ENCODE measurements at regions not wholly inside any gene's neighbourhood (a gene's known extent, or its start where the extent isn't known, plus 50 kb on each side); places are given as distances from the start of the nearest gene placed in this dataset.
A peak's percentile ranks its signal among the peaks of the same experiment; 100 is the strongest.

GRCh38 chr11:128214263-128214662, 373.1 kb downstream of the ETS1 start:
- DNase-seq: no peak

DNA sequence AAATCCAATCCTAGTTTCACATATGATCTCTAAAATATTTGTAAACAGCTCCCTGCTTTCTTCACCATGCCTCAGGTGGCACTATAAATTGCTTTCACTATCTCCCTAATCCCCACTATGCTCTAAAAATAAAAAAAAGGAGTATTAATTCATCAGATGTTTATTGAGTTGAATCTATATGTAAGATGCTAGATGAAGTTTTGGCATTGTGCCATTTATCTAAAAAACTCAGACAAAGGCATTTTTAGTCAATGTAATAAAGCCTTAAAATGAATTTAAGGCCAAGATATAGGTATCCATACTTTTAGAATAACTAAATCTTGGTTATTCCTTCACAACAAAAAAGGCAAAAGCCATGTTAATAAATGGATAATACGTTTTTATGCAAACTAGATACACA, 373.9 kb downstream of the ETS1 start:
- DNase-seq: no peak

GRCh38 chr11:128212324-128212723, 375.0 kb downstream of the ETS1 start:
- no peak for DNase-seq

DNA sequence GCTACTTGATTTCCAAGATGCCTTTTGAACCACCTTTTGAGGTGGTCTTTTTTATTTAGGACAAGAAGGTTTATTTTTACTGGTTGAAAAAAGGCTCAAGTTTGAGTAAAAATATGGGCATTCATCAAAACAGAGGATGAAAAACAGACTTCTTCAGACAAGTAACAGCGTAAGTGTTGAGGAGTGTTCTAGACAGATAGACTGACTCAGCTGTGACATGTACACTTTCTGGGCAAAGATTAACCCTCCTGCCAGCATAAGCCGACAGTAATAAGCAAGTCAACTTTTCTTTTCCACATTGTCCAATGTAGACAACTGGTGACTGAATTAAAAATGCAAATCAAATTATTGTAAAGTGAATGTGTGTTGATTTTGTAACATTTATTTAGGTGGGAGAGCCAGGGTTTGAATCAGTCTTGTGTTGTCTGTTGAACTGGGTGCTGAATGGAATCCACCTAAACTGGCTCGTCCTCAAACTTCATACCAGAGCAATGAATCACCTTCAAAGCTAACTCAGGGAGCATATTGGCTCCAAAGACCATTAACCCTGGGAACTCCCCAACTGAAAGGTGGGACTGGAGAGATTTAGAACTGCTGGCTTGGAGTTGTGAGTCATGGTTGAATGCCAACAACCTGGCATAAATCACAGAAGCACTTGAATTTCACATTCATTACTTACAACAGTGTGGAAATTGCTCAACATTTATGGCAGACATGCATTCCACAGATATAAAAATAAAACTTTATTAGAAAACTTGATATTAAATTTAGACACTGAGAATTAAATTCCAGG, 377.0 kb downstream of the ETS1 start:
- peak in 1 of 2 donors; percentile 20 for DNase-seq

DNA sequence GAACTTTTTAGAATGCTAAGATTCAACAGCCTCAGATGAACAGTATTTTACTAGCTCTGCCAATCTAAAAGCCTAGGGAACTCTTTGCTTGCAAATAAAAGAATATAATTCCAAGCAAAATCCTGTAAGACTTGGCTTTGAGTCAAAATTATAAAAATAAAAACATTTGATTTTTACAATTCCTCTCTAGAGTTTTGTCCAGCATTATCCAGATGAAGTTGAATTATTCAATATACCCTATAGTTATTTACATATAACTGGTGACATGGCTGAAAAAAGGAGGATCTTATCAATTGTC, 378.3 kb downstream of the ETS1 start:
- DNase-seq: no peak

- DNase-seq: no peak
Measured at GRCh38 chr11:128208329-128209137, 378.8 kb downstream of the ETS1 start.

- no peak for DNase-seq
Measured at GRCh38 chr11:128207861-128208321, 379.5 kb downstream of the ETS1 start.

- no peak for DNase-seq
Measured at GRCh38 chr11:128206461-128206860, 380.9 kb downstream of the ETS1 start.

DNA sequence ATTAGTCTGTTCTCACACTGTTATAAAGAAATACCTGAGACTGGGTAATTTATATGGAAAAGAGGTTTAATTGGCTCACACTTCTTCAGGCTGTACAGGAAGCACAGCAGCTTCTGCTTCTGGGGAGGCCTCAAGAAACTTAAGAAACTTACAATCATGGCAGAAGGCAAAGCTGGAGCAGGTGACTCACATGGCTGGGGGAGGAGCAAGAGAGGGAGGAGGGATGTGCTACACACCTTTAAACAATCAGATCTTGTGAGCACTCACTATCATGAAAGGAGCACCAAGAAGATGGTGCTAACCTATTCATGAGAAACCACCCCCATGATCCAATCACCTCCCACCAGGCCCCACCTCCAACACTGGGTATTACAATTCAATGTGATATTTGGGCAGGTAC, 381.6 kb downstream of the ETS1 start:
- no peak for DNase-seq

DNA sequence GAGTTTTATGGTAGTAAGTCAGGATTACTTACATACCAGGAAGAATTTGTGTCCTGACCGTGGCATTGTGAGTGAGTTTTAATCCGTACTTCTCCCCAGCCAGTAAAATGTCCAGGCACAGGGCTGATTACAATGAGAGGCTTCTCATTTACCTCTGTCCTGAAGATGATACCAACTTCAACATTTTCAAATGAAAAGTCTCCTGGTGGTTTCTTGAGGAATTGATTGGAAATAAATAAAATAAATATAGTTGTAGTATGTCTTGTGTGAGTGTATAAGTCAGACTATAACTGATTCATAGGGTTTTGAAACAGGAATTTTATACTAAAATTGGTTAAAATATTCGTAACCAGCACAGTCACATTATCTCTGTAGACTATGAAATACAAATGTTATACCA, 382.5 kb downstream of the ETS1 start:
- no peak for DNase-seq

- DNase-seq: no peak
Measured at GRCh38 chr11:128201801-128202200, 385.6 kb downstream of the ETS1 start.

DNA sequence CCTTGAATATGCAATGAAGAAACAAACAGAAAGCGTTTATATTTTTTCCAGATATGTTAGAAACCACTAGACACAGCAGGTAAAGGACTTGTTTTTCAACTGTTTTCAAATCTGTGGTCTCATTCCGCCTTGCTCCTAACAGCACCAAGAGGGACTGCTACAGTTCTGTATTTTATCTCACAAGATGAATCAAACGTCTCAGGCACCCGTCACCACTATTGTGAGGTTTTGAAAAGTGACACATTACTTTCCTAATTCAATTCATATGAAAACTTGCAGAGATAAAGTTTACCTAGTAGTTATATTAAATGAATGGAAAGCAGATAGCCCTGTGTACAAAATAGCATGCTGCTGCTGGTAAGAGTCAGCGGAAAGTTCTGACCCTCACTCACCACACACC, 386.3 kb downstream of the ETS1 start:
- no peak for DNase-seq

GRCh38 chr11:128200467-128200866, 386.9 kb downstream of the ETS1 start:
- no peak for DNase-seq

DNA sequence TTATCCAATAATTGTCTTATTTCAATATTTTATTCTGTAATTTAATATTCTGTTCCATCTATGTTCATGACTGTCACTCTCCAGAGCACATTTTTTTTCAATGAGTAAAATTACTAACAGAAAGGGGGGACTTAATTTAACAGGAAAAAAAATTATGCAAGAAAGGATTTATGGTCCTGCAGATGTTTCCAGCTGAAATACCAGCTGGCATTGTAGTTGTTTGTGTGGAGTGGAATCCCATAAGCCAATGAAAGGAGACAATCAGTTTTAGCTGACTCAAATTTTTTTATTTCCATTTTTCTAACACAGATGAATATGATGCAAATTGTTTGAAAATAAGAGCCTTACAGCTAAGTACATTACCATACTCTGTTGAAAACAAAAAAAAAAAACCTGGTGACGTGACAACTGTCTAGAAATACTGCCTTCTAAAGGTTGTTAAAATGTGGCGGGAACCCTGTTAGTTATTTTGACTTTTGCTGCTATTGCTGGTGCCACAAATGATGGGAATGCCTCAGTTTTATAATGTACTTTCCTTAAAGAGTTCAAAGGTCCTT, 389.1 kb downstream of the ETS1 start:
- peak in 1 of 2 donors; percentile 15 for DNase-seq

GRCh38 chr11:128196235-128196634, 391.1 kb downstream of the ETS1 start:
- DNase-seq: no peak

DNA sequence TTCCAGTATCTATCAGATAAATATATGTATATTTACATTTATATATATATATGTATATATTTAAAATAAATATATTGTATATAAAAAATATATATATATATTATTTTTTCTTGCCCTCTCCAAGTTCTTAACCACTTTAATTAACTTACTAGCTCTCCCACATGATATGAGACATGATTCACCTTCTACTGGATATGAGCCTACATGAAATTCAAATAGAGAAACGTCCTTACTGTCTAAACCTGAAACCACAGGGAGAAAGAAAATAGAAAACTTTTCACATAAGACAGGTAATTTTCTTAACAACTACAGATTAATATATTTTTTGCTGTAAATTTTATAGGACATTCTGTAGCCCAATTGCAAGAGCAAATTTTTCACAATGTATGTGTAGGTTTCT, 391.6 kb downstream of the ETS1 start:
- DNase-seq: peak in 1 of 2 donors; percentile 5

DNA sequence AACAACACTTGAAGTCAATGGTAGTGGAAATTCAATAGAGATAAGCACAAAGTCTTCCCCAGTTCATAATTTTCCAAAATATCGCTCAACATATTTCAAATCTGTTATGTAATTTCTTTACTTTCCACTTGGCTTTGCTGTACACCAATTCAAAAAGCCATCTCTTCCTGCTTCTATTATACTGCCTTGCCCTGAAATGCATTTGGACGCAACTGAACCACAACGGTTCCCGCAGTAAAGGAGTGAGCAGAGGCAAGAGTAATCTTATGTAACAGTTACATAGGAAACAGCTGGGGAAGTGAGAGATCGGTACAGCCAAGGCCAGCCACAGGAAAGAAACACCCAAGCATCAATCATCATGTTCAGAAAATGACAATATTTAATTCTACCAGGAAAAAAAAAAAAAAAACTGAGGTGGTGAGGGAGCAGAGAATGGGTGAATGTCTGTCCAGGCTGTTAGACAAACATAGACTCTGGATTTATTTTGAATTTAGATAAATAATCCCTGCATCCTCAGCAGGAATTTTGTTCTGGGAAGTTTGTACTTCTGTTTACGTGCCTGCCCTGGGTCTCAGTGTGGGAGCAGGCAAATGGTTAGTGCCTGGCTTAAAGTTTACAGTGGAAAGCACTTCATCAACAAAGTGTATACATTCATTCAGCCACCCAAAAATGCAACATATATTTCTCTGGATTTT, 392.2 kb downstream of the ETS1 start:
- peak in 1 of 2 donors; percentile 97 for DNase-seq

DNA sequence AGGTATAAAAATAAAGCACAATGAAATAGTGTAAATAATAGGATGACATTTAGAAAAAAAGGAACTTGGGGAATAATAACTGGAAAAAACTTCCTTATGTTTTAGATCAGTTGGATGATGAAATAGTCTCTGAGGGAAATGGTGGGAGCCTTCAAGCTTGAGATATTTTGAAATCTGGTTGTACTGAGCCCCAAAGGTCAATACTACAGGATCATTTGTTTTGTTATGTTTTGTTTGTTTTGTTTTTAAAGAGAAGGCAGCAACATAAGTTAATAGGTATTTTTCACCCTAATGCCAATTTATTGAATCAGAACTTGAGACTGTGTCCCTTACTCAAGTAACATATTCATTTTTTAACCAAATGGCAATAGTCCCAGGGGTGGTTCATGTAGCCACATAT, 393.1 kb downstream of the ETS1 start:
- no peak for DNase-seq

DNA sequence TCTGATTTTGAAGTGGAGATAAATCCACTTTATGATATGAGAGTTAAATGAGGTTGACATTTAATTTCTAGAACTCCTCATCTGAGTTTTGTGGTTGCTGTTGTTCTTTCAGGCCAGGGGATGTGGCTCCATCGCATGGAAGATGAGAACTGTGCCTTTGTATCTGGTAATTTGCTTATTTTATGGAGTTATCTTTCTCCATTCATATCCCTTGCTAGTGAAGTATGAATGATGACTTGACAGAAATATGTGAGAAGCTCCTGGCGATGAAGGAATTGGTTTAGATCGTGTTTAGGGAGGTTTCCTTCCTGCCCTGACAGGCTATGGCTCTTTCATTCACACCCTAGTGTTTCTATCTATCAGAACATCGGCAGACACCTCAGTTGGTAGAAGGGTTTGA, 393.7 kb downstream of the ETS1 start:
- DNase-seq: peak in 1 of 2 donors; percentile 57

DNA sequence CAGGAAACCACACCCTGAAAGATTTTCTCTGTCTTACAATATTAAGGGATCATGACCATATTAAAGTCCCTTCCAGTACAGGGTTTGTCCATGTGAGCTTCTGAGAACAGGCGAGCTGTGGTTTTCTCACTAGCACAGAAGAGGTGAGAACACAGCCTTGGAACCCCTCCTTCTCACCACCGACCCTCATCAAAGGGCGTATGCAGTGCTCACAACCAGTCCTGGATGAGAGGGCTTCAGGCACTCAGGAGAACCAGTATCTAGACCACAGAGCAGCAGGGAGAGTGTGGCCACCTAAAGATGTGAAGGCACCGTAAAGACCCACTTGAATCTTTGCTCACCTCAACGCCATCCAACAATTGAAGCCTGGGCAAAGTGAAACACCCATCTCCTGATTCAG, 397.0 kb downstream of the ETS1 start:
- no peak for DNase-seq

DNA sequence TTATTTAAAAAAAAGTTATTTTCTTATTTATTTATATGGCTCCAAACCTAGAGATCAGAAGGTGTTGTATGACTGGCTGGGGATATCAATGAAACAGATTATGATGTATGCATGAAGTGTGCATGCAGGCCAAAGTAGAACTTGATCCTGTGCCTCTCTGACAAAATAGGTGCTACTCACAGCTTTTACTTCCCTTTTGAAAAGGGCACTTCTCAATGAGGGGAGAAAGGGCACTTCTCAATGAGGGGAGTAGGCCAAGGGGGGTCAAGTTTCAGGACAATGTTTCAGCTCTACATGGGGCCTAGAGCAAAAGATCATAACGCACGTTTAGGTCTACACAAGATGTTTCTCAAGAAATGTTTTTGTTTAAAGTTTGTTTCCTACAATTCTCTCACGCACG, 397.5 kb downstream of the ETS1 start:
- DNase-seq: no peak

DNA sequence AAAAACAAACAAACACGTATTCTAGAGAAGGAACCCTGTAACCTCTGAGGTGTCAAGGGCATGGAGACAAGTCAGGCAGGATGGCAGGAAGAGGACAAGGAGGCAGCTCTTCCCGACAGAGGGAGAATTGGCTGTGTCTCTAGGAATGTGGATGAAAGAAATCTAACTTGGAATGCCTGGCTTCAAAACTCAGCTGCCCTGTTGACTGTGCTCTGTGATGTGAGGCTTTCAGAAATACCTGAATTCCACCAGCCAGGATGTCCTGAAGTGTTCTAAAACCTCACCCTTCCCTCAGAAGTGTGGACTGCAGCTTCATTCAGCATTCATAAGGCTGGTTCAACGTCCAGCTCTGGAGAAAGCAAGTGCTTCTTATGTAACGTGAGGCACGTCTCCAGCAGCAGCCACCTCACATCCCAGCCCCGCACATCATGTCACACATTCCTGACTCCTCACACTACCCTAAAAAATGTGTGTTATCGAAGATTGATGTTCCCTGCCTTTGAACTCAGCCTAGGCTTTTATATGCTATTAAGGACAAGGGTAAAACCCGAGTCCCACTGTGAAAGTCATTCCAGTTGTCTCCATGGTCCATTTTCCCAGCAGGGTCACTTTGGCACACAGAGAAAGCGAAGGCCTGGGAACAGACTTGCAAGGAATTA, 398.9 kb downstream of the ETS1 start:
- no peak for DNase-seq

GRCh38 chr11:128187835-128188234, 399.5 kb downstream of the ETS1 start:
- DNase-seq: no peak
